Retinal pigment epithelial cell (primary cell): ENCODE measurements at regions not wholly inside any gene's neighbourhood (a gene's known extent, or its start where the extent isn't known, plus 50 kb on each side); places are given as distances from the start of the nearest gene placed in this dataset.
A peak's percentile ranks its signal among the peaks of the same experiment; 100 is the strongest.

Source experiments
- DNase-seq: peaks from one replicate; pipeline ENCODE4 v3.0.0-alpha.2; 2010; ENCODE audit warnings: low read depth
- H3K4me3 ChIP-seq: 2 replicates; pipeline ENCODE4 v1.5.1; 2011; ENCODE audit warnings: mild to moderate bottlenecking, low read length, control low read depth, moderate library complexity
- TF ChIP-seq, protein P1 (sequence below): conservative IDR thresholded peaks from 2 replicates; pipeline ENCODE4 v1.5.1; 2011; ENCODE audit warnings: low read depth, low read length, control low read depth, inconsistent platforms

DNA sequence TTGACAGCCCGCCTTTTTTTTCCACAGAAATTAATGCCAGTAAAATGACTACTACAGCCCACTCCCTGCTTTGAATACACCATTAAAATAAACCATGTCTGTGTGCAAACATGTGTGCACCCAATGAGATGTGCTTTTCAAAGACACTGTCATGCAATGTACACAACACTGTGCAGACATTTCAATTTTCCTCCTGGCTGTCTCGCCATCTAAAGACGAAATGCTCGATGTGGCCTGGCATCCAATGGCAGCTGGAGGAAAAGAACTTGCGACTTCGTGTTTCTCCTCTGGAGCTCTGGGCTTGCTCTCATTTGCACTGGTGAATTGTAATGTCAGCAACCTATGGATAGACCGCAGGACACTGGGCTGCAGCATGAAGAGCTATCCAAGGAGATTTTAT is 147.0 kb upstream of the NAV2 start:
- no peak for DNase-seq
- TF ChIP-seq, protein P1, sequence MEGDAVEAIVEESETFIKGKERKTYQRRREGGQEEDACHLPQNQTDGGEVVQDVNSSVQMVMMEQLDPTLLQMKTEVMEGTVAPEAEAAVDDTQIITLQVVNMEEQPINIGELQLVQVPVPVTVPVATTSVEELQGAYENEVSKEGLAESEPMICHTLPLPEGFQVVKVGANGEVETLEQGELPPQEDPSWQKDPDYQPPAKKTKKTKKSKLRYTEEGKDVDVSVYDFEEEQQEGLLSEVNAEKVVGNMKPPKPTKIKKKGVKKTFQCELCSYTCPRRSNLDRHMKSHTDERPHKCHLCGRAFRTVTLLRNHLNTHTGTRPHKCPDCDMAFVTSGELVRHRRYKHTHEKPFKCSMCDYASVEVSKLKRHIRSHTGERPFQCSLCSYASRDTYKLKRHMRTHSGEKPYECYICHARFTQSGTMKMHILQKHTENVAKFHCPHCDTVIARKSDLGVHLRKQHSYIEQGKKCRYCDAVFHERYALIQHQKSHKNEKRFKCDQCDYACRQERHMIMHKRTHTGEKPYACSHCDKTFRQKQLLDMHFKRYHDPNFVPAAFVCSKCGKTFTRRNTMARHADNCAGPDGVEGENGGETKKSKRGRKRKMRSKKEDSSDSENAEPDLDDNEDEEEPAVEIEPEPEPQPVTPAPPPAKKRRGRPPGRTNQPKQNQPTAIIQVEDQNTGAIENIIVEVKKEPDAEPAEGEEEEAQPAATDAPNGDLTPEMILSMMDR, result no peak
- H3K4me3 ChIP-seq, result no peak overlapping the region

DNA sequence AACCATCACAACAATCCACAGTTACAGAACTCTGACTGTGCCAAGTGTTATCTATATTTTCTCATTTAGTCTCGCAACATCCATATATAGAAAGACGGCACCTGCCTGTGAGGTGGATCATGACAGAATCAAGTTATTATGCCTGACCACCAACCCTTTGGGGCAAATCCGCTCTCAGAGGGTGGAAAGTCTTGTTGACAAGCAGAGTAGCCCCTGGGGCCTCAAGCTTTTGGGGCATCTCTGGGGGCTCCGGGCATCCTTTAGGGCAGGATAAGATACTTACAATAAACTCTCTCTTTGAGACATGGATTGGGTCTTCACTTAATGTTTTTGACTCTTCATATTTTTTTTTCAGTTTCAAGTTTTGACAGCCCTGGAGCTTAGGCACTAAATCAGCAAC is 150.5 kb upstream of the NAV2 start:
- H3K4me3 ChIP-seq, result no peak overlapping the region
- TF ChIP-seq, protein P1, result no peak
- no peak for DNase-seq

DNA sequence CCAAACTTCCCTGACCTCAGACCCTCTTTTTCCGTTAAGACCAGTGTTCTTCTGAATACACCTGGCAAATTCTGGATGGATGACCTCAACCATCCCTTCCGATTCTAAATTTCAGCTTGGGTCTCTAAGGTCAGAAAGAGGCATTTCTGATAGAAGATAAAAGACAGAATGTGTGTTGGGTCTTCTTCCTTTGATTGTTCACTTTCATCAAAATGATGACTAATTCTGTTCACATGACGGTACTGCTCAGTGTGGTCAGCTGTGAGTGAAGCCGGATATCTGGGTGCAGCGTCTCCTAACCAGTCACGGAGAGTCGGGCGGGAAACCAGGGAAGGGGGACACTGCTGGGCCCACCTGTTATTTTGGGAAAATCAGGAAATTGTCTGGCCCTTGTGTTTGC is 151.6 kb upstream of the NAV2 start:
- no peak overlapping the region for H3K4me3 ChIP-seq
- DNase-seq, result no peak
- TF ChIP-seq, protein P1, result no peak

DNA sequence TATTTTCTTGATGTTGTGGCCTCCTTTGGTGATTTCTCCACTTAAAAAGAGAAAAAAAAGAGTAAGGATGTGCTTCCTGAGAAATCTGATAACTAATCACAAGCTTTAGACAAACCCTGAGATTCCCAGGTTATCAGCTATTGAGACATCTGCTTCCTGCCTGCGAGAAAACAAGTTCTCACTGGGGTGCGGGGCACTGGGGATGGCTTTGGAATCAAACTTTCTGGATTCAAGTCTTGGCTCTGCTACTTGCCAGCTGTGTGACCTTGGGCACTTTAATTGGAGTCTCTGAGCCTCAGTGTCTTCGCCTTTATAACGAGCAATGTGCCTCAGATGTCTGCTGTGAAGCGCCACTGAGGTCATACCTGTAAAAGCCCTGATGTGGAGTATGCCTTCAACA is 152.5 kb upstream of the NAV2 start:
- DNase-seq, result no peak
- TF ChIP-seq, protein P1, result no peak
- no peak overlapping the region for H3K4me3 ChIP-seq

GRCh38 chr11:19559746-19560145 is 152.9 kb upstream of the NAV2 start:
- no peak for DNase-seq
- no peak overlapping the region for H3K4me3 ChIP-seq
- TF ChIP-seq, protein P1, result no peak

DNA sequence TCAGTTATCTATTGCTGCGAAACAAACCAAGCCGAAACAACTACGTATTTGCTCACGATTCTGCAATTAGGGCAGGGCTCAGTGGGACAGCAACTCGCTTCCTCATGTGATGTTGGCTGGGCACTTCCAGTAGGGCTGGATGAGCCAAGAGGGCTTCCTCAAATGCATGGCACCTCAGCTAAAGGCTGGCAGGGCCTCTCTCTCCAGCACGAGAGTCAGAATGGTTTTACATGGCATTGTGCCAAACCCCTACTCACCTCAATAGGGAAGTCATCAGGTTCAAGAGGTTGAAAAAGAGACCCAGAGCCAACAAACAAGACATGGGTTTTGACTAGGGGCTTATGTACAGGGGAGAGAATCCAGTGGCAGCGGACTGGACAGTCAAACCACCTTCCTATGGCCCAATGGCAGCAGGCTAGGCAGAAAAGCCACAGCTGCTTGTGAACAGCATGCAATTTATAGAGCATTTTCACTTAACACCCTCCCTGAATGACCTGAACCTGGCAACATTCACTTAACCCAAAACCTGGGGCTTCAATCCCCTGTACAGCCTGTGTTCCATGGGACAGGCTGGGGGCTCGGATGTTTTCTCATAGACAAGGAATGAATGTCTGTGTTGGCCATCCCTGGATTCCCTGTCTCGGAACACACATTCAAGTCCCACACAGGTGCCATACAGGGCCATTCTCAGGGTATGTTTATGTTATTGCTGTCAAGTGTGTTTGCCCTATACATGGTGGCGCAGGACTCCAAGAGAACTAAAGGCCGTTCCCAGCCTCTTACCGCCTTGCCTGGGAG is 154.2 kb upstream of the NAV2 start:
- TF ChIP-seq, protein P1, result no peak
- no peak for DNase-seq
- H3K4me3 ChIP-seq, result no peak overlapping the region

GRCh38 chr11:19557720-19558140 is 154.9 kb upstream of the NAV2 start:
- no peak overlapping the region for H3K4me3 ChIP-seq
- TF ChIP-seq, protein P1, result peak; percentile 94
- DNase-seq, result no peak
